GM12878 (cell line): ENCODE measurements at regions not wholly inside any gene's neighbourhood (a gene's known extent, or its start where the extent isn't known, plus 50 kb on each side); places are given as distances from the start of the nearest gene placed in this dataset.

ENCODE experiments used
- ATAC-seq: fragments of 200-7000 bp; cut with Tn5 transposase; 3 replicates; pipeline ENCODE4 v1.9.1; 2020; ENCODE audit warnings: mild to moderate bottlenecking, moderate library complexity
- BruUV-seq: library from RNA; stranded (reverse); fragments of 400-500 nt; replicated peaks from 2 replicates; lab custom pipeline; 2021; lab: Mats Ljungman, UMichigan
- CTCF ChIA-PET: fragments of 300-600 bp; sonication (Branson Sonifier 250); formaldehyde crosslinking; extraction: SDS; loops from one replicate; lab custom pipeline; 2021; ENCODE audit warnings: inconsistent platforms; lab: Yijun Ruan, JAX
- POLR2A ChIA-PET: fragments of 350-600 bp; formaldehyde crosslinking; extraction: SDS; loops from one replicate; lab custom pipeline; 2021; ENCODE audit warnings: inconsistent platforms; lab: Charles Lee
- RAD21 ChIA-PET: fragments of 300-600 bp; sonication (Branson Sonifier 250); formaldehyde crosslinking; loops from one replicate; lab custom pipeline; 2023; ENCODE audit warnings: antibody characterized with exemption; ENCODE audit not compliant: unreplicated experiment; lab: Charles Lee
- SMC1A ChIA-PET: fragments of 300-600 bp; sonication (Branson Sonifier 250); formaldehyde crosslinking; loops from one replicate; lab custom pipeline; 2023; ENCODE audit not compliant: unreplicated experiment, uncharacterized antibody; lab: Charles Lee
- DNase-seq: peaks from one replicate; pipeline ENCODE4 v3.0.0-alpha.2; 2011; ENCODE audit warnings: low read depth, low spot score
- FAIRE-seq: peaks from 3 replicates; lab custom pipeline; 2011; peaks lifted over from hg19 to GRCh38; lab: Jason Lieb, UNC
- H2AFZ ChIP-seq: 2 replicates; pipeline ENCODE4 v1.6.0; 2011; ENCODE audit warnings: low read depth, low read length, control low read depth; ENCODE audit not compliant: control insufficient read depth
- H3K27ac ChIP-seq: 2 replicates; pipeline ENCODE4 v1.5.1; 2011; ENCODE audit warnings: control low read depth; ENCODE audit not compliant: control insufficient read depth, insufficient read depth
- H3K27me3 ChIP-seq, 2 experiments: replicated peaks in 1 of 2; 2 replicates each; pipeline versions ENCODE4 v1.6.0 to v1.6.1; 2011; ENCODE audit warnings: low read length in 1 of 2; ENCODE audit not compliant: control insufficient read depth in 2 of 2, insufficient read depth in 2 of 2
- H3K36me3 ChIP-seq, 2 experiments: 2 replicates each; pipeline ENCODE4 v1.5.1; 2011; ENCODE audit warnings: low read length in 1 of 2; ENCODE audit not compliant: control insufficient read depth in 2 of 2, insufficient read depth in 2 of 2
- H3K4me1 ChIP-seq: 2 replicates; pipeline ENCODE4 v1.6.1; 2011; ENCODE audit warnings: mild to moderate bottlenecking, low read length, moderate library complexity, mixed read lengths; ENCODE audit not compliant: control insufficient read depth, insufficient read depth
- H3K4me2 ChIP-seq: 2 replicates; pipeline ENCODE4 v1.6.0; 2011; ENCODE audit warnings: control low read depth; ENCODE audit not compliant: control insufficient read depth, insufficient read depth
- H3K4me3 ChIP-seq: fragments of 200-600 bp; sonication (generic); 2 replicates; pipeline ENCODE4 v1.5.1; 2016
- H3K79me2 ChIP-seq: 2 replicates; pipeline ENCODE4 v1.6.0; 2011; ENCODE audit warnings: low read length; ENCODE audit not compliant: control insufficient read depth, insufficient read depth
- H3K9ac ChIP-seq: 2 replicates; pipeline ENCODE4 v1.8.0; 2011; ENCODE audit warnings: low read length, control low read depth, mixed read lengths; ENCODE audit not compliant: control insufficient read depth, insufficient read depth
- H3K9me3 ChIP-seq: replicated peaks from 3 replicates; pipeline ENCODE4 v1.5.1; 2011; ENCODE audit warnings: mild to moderate bottlenecking, low read length; ENCODE audit not compliant: control insufficient read depth, insufficient read depth
- H4K20me1 ChIP-seq: 2 replicates; pipeline ENCODE4 v1.6.0; 2011; ENCODE audit not compliant: control insufficient read depth, insufficient read depth
- EED ChIP-seq: sonication (generic); IDR thresholded peaks from 2 replicates; pipeline ENCODE4 v1.6.1; 2016; ENCODE audit warnings: antibody characterized with exemption, low read depth
- NR2F1 ChIP-seq: fragments of 450-650 bp; conservative IDR thresholded peaks from 2 replicates; pipeline ENCODE4 v1.6.1; 2017; ENCODE audit warnings: mild to moderate bottlenecking
- RCOR1 ChIP-seq: conservative IDR thresholded peaks from 2 replicates; pipeline ENCODE4 v1.6.1; 2012; ENCODE audit warnings: low read depth, low read length, improper control_type of control experiment
- SP1 ChIP-seq: IDR thresholded peaks from one replicate; pipeline ENCODE4 v1.6.1; 2011; ENCODE audit warnings: low read depth, low read length
- WRNIP1 ChIP-seq: IDR thresholded peaks from 2 replicates; pipeline ENCODE4 v1.6.1; 2011; ENCODE audit warnings: low read depth, low read length, improper control_type of control experiment, borderline replicate concordance
- ZBTB11 ChIP-seq: fragments of 450-650 bp; formaldehyde crosslinking; IDR thresholded peaks from 2 replicates; pipeline ENCODE4 v1.5.0; 2022; ENCODE audit warnings: mild to moderate bottlenecking, missing genetic modification characterization
- ZNF622 ChIP-seq: fragments of 450-650 bp; IDR thresholded peaks from 2 replicates; pipeline ENCODE4 v1.6.1; 2017; ENCODE audit warnings: mild to moderate bottlenecking, inconsistent platforms
- WGBS: methylation state at CpG from one replicate; pipeline ENCODE4 v1.1.6; 2016; ENCODE audit warnings: low lambda C conversion rate; ENCODE audit not compliant: insufficient replicate concordance, insufficient coverage; ENCODE audit errors: missing lambda C conversion rate; 5-methylcytosine and 5-hydroxymethylcytosine counted together
- in situ Hi-C: fragments of 300-500 bp; cut with MboI; formaldehyde crosslinking; loops from 9 replicates; pipeline ENCODE4 v1.14.3; 2018; ENCODE audit warnings: mixed read lengths
- intact Hi-C: fragments of 100-400 bp; cut with micrococcal nuclease; formaldehyde crosslinking; loops from one replicate; pipeline ENCODE4 v1.14.2; 2022; ENCODE audit not compliant: unreplicated experiment
- TF ChIP-seq, protein P1 (sequence below): IDR thresholded peaks from 2 replicates; pipeline ENCODE4 v1.6.1; 2011; ENCODE audit warnings: borderline replicate concordance, low read depth, mild to moderate bottlenecking, moderate library complexity, low read length; ENCODE audit not compliant: insufficient read depth, poor library complexity, severe bottlenecking
- TF ChIP-seq, protein P2 (sequence below): IDR thresholded peaks from 2 replicates; pipeline ENCODE4 v1.6.1; 2011; ENCODE audit warnings: low read depth, low read length, improper control_type of control experiment, borderline replicate concordance

- TF ChIP-seq RCOR1 (no peak), WRNIP1 (no peak)
- TF ChIP-seq, protein P1, sequence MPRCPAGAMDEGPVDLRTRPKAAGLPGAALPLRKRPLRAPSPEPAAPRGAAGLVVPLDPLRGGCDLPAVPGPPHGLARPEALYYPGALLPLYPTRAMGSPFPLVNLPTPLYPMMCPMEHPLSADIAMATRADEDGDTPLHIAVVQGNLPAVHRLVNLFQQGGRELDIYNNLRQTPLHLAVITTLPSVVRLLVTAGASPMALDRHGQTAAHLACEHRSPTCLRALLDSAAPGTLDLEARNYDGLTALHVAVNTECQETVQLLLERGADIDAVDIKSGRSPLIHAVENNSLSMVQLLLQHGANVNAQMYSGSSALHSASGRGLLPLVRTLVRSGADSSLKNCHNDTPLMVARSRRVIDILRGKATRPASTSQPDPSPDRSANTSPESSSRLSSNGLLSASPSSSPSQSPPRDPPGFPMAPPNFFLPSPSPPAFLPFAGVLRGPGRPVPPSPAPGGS, result no peak
Measured at GRCh38 chr7:92934096-92934495, 97.7 kb upstream of the CDK6 start (continued).

DNA sequence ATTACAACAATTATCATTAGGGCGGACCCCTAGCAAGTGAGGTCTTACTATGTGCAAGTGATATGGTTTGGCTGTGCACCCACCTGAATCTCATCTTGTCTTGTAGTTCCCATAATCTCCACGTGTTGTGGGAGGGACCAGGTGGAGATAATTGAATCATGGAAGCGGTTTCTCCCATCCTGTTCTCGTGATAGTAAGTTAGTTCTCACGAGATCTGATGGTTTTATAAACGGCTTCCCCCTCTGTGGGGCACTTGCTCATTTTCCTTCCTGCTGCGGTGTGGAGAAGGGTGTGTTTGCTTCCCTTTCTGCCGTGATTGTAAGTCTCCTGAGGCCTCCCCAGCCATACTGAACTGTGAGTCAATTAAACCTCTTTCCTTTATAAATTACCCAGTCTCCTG, 96.1 kb upstream of the CDK6 start:
- no peak overlapping the region for H2AFZ ChIP-seq
- BruUV-seq, result no TSS peak
- H3K4me2 ChIP-seq, result no peak overlapping the region
- ChIA-PET CTCF (no interaction called here), RAD21 (no interaction called here), POLR2A (interaction anchor here (0.7 kb wide), 1 partner anchor 11 kb away, joined by 3 read pairs; no protein-coding TSS in a partner anchor), SMC1A (interaction anchor here (1.2 kb wide), 1 partner anchor 12 kb away, joined by 3 read pairs; no protein-coding TSS in a partner anchor)
- ATAC-seq (no peak), FAIRE-seq (no peak), DNase-seq (no peak)
- no peak overlapping the region for H3K4me3 ChIP-seq
- no peak overlapping the region for H3K9ac ChIP-seq
- in situ Hi-C loops, result no loop called here
- no peaks in the 10 kb centered on the region for H3K79me2 ChIP-seq
- intact Hi-C loops, result no loop called here
- no peaks in the 10 kb centered on the region; the same call in 1 of the 3 replicates for H3K9me3 ChIP-seq
- WGBS, result 43% methylated on average over 8 of the region's 8 CpGs
- H4K20me1 ChIP-seq, result no peaks in the 10 kb centered on the region
- H3K27ac ChIP-seq, result no peak overlapping the region
- H3K4me1 ChIP-seq, result no peaks in the 10 kb centered on the region
- TF ChIP-seq NR2F1, result no peak
- H3K36me3 ChIP-seq, result no peaks in the 10 kb centered on the region
- H3K27me3 ChIP-seq, result no peaks in the 10 kb centered on the region

- no peaks in the 10 kb centered on the region for H4K20me1 ChIP-seq
- CTCF ChIA-PET, result interaction anchor here (1.2 kb wide), 1 partner anchor 8 kb away, joined by 3 read pairs; no protein-coding TSS in a partner anchor
- intact Hi-C loops (no loop called here), in situ Hi-C loops (no loop called here)
- FAIRE-seq, result no peak
- no peaks in the 10 kb centered on the region for H3K79me2 ChIP-seq
- SMC1A ChIA-PET, result no interaction called here
- H3K9me3 ChIP-seq, result no peaks in the 10 kb centered on the region; the same call in 1 of the 3 replicates
- RAD21 ChIA-PET, result no interaction called here
- no peaks in the 10 kb centered on the region for H3K36me3 ChIP-seq
- no peak overlapping the region for H3K4me3 ChIP-seq
- no peaks in the 10 kb centered on the region for H3K4me1 ChIP-seq
- no peak overlapping the region for H3K9ac ChIP-seq
- no peak overlapping the region for H3K4me2 ChIP-seq
- H3K27ac ChIP-seq, result no peak overlapping the region
- POLR2A ChIA-PET, result no interaction called here
- no peak for ATAC-seq
- 6% methylated on average over 1 of the region's 1 CpG for WGBS
- H3K27me3 ChIP-seq, result no peaks in the 10 kb centered on the region
- DNase-seq, result no peak
- BruUV-seq, result no TSS peak
- no peak overlapping the region for H2AFZ ChIP-seq
- TF ChIP-seq EED, result no peak
- TF ChIP-seq, protein P2, sequence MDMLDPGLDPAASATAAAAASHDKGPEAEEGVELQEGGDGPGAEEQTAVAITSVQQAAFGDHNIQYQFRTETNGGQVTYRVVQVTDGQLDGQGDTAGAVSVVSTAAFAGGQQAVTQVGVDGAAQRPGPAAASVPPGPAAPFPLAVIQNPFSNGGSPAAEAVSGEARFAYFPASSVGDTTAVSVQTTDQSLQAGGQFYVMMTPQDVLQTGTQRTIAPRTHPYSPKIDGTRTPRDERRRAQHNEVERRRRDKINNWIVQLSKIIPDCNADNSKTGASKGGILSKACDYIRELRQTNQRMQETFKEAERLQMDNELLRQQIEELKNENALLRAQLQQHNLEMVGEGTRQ, result no peak
- TF ChIP-seq ZNF622, result no peak
- TF ChIP-seq ZBTB11 (CRISPR knock-in tag), result no peak
- no peak for TF ChIP-seq SP1
Measured at GRCh38 chr7:92930404-92930803, 94.0 kb upstream of the CDK6 start.
